H1 (cell line): ENCODE measurements at regions not wholly inside any gene's neighbourhood (a gene's known extent, or its start where the extent isn't known, plus 50 kb on each side); places are given as distances from the start of the nearest gene placed in this dataset.

Experiments used
- CTCF ChIA-PET: fragments of 300-600 bp; sonication (Branson Sonifier 250); formaldehyde crosslinking; loops from one replicate; lab custom pipeline; 2021; ENCODE audit not compliant: partially characterized antibody; lab: Charles Lee
- POLR2A ChIA-PET: fragments of 300-600 bp; sonication (Branson Sonifier 250); formaldehyde crosslinking; loops from one replicate; lab custom pipeline; 2021; ENCODE audit warnings: inconsistent platforms; ENCODE audit not compliant: partially characterized antibody; lab: Charles Lee
- DNase-seq, 2 experiments: peaks; one replicate each; pipeline versions ENCODE4 v3.0.0 to v3.0.0-alpha.2; 2010 to 2022; ENCODE audit warnings: low spot score in 2 of 2, low read depth in 1 of 2, mixed read lengths in 1 of 2
- FAIRE-seq: peaks from 2 replicates; lab custom pipeline; 2011; peaks lifted over from hg19 to GRCh38; lab: Jason Lieb, UNC
- H2AFZ ChIP-seq: 2 replicates; pipeline ENCODE4 v1.8.1; 2012; ENCODE audit warnings: low read length, inconsistent platforms
- H2AK5ac ChIP-seq: 2 replicates; pipeline ENCODE4 v1.6.1; 2013; ENCODE audit warnings: low read depth, low read length
- H2BK120ac ChIP-seq: replicated peaks from 2 replicates; pipeline ENCODE3; 2013; ENCODE audit warnings: low read depth, low read length, inconsistent platforms
- H2BK12ac ChIP-seq: 2 replicates; pipeline ENCODE4 v1.6.1; 2013; ENCODE audit warnings: low read depth, low read length
- H2BK15ac ChIP-seq: 2 replicates; pipeline ENCODE4 v1.6.1; 2013; ENCODE audit warnings: low read length
- H2BK20ac ChIP-seq: 2 replicates; pipeline ENCODE4 v1.6.1; 2013; ENCODE audit warnings: low read length
- H2BK5ac ChIP-seq: 2 replicates; pipeline ENCODE4 v1.6.1; 2013; ENCODE audit warnings: low read depth, low read length
- H3K14ac ChIP-seq: 2 replicates; pipeline ENCODE4 v1.6.1; 2013; ENCODE audit warnings: inconsistent platforms; ENCODE audit not compliant: insufficient read length
- H3K18ac ChIP-seq: 2 replicates; pipeline ENCODE4 v1.6.1; 2013; ENCODE audit warnings: low read length; ENCODE audit errors: extremely low read depth
- H3K23ac ChIP-seq: 2 replicates; pipeline ENCODE4 v1.6.1; 2013; ENCODE audit warnings: inconsistent platforms; ENCODE audit not compliant: insufficient read length
- H3K23me2 ChIP-seq: 2 replicates; pipeline ENCODE4 v1.6.1; 2013; ENCODE audit warnings: low read depth, low read length
- H3K27ac ChIP-seq: 2 replicates; pipeline ENCODE4 v1.6.1; 2011; ENCODE audit warnings: low read depth, low read length, inconsistent platforms
- H3K27me3 ChIP-seq, 4 experiments: replicated peaks in 1 of 4; 1 replicate in 1 of 4; 2 replicates in 3 of 4; pipeline versions ENCODE4 v1.6.1 to v1.8.1; 2011 to 2013; ENCODE audit warnings: low read length in 3 of 4, mild to moderate bottlenecking in 3 of 4, inconsistent platforms in 2 of 4, mixed read lengths in 2 of 4, moderate library complexity in 1 of 4; ENCODE audit not compliant: control insufficient read depth in 3 of 4, insufficient read depth in 3 of 4; ENCODE audit errors: extremely low read depth in 1 of 4
- H3K36me3 ChIP-seq, 4 experiments: 2 replicates each; pipeline versions ENCODE4 v1.6.1 to v1.8.1; 2011 to 2013; ENCODE audit warnings: mild to moderate bottlenecking in 4 of 4, low read length in 3 of 4, moderate library complexity in 2 of 4, control low read depth in 1 of 4, inconsistent platforms in 1 of 4; ENCODE audit not compliant: insufficient read depth in 4 of 4, control insufficient read depth in 2 of 4
- H3K4ac ChIP-seq: replicated peaks from 2 replicates; pipeline ENCODE3; 2013; ENCODE audit warnings: low read length, low read depth, mixed read lengths, inconsistent platforms; ENCODE audit not compliant: insufficient read length
- H3K4me1 ChIP-seq, 4 experiments: replicated peaks in 1 of 4; 1 replicate in 1 of 4; 2 replicates in 3 of 4; pipeline versions ENCODE4 v1.6.1 to v1.8.1; 2011 to 2013; ENCODE audit warnings: low read length in 3 of 4, inconsistent platforms in 2 of 4, mixed read lengths in 1 of 4; ENCODE audit not compliant: insufficient read depth in 4 of 4, control insufficient read depth in 3 of 4
- H3K4me2 ChIP-seq, 2 experiments: 2 replicates each; pipeline versions ENCODE4 v1.6.1 to v1.8.1; 2011 to 2013; ENCODE audit warnings: low read depth in 2 of 2, low read length in 2 of 2, control low read depth in 1 of 2, inconsistent platforms in 1 of 2, mild to moderate bottlenecking in 1 of 2; ENCODE audit not compliant: insufficient read depth in 1 of 2
- H3K4me3 ChIP-seq, 4 experiments: fragments of 200-600, 300-600 bp in 1 of 4; sonication (generic), shearing (Covaris generic), sonication (Bioruptor Twin) in 1 of 4; 2 replicates each; pipeline versions ENCODE4 v1.5.1 to v1.8.1; 2011 to 2016; ENCODE audit warnings: low read length in 4 of 4, low read depth in 3 of 4, control low read depth in 2 of 4, inconsistent platforms in 2 of 4, mild to moderate bottlenecking in 2 of 4, mixed read lengths in 1 of 4, moderate library complexity in 1 of 4; ENCODE audit not compliant: insufficient read depth in 2 of 4; ENCODE audit errors: extremely low read depth in 1 of 4
- H3K56ac ChIP-seq: replicated peaks from 2 replicates; pipeline ENCODE3; 2013; ENCODE audit warnings: low read depth, mild to moderate bottlenecking, mixed read lengths, low read length, inconsistent platforms; ENCODE audit not compliant: insufficient read length
- H3K79me1 ChIP-seq: 2 replicates; pipeline ENCODE4 v1.6.1; 2013; ENCODE audit warnings: low read depth, low read length, control low read depth
- H3K79me2 ChIP-seq, 2 experiments: 2 replicates each; pipeline versions ENCODE4 v1.6.1 to v1.8.1; 2012 to 2013; ENCODE audit warnings: low read length in 2 of 2, mild to moderate bottlenecking in 2 of 2, inconsistent platforms in 1 of 2; ENCODE audit not compliant: insufficient read depth in 2 of 2, control insufficient read depth in 1 of 2
- H3K9ac ChIP-seq, 4 experiments: replicated peaks in 1 of 4; 1 replicate in 1 of 4; 2 replicates in 3 of 4; pipeline versions ENCODE4 v1.6.1 to v1.8.1; 2011 to 2013; ENCODE audit warnings: low read depth in 3 of 4, low read length in 3 of 4, control low read depth in 2 of 4, mild to moderate bottlenecking in 2 of 4, moderate library complexity in 2 of 4, inconsistent platforms in 1 of 4; ENCODE audit errors: extremely low read depth in 1 of 4
- H3K9me3 ChIP-seq, 2 experiments: 2 replicates each; pipeline versions ENCODE4 v1.6.1 to v1.8.1; 2012 to 2013; ENCODE audit warnings: mild to moderate bottlenecking in 2 of 2, moderate library complexity in 2 of 2, control low read depth in 1 of 2, inconsistent platforms in 1 of 2, low read depth in 1 of 2, low read length in 1 of 2, mixed read lengths in 1 of 2; ENCODE audit not compliant: insufficient read depth in 2 of 2
- H4K20me1 ChIP-seq, 2 experiments: replicated peaks in 1 of 2; 2 replicates each; pipeline versions ENCODE3 to v1.8.1; 2011 to 2013; ENCODE audit warnings: inconsistent platforms in 2 of 2, low read length in 2 of 2, mild to moderate bottlenecking in 1 of 2; ENCODE audit not compliant: insufficient read depth in 2 of 2, control insufficient read depth in 1 of 2
- H4K5ac ChIP-seq: 2 replicates; pipeline ENCODE4 v1.6.1; 2013; ENCODE audit warnings: low read length, low read depth, mixed read lengths, inconsistent platforms; ENCODE audit not compliant: insufficient read length
- H4K8ac ChIP-seq: 2 replicates; pipeline ENCODE4 v1.8.0; 2013; ENCODE audit warnings: mild to moderate bottlenecking, moderate library complexity, low read length, inconsistent platforms; ENCODE audit not compliant: insufficient read depth; ENCODE audit errors: extremely low read depth
- H4K91ac ChIP-seq: replicated peaks from 2 replicates; pipeline ENCODE3; 2013; ENCODE audit warnings: low read length, mixed read lengths, inconsistent platforms; ENCODE audit not compliant: insufficient read length
- BRCA1 ChIP-seq: IDR thresholded peaks from 2 replicates; pipeline ENCODE4 v1.6.1; 2012; ENCODE audit warnings: low read depth, low read length, improper control_type of control experiment
- CBX8 ChIP-seq: fragments of 300-800, 300-1000 bp; sonication (generic); IDR thresholded peaks from 2 replicates; pipeline ENCODE4 v1.7.1; 2016; ENCODE audit warnings: low read depth, low read length, borderline replicate concordance
- CEBPB ChIP-seq: IDR thresholded peaks from 2 replicates; pipeline ENCODE4 v1.6.1; 2012; ENCODE audit warnings: low read depth, low read length
- CHD1 ChIP-seq: IDR thresholded peaks from 2 replicates; pipeline ENCODE4 v1.6.1; 2012; ENCODE audit warnings: low read depth, low read length, improper control_type of control experiment
- CTBP2 ChIP-seq: IDR thresholded peaks from 2 replicates; pipeline ENCODE4 v1.7.0; 2011; ENCODE audit warnings: borderline replicate concordance, mild to moderate bottlenecking, moderate library complexity, mixed read lengths, low read length; ENCODE audit not compliant: insufficient read depth, insufficient read length
- EZH2 ChIP-seq: fragments of 200-600 bp; sonication (generic); IDR thresholded peaks from 2 replicates; pipeline ENCODE4 v1.7.1; 2012; ENCODE audit warnings: low read depth, mild to moderate bottlenecking, moderate library complexity, low read length, inconsistent platforms; ENCODE audit not compliant: severe bottlenecking
- GABPA ChIP-seq: IDR thresholded peaks from 2 replicates; pipeline ENCODE4 v1.6.1; 2011; ENCODE audit warnings: mild to moderate bottlenecking, low read length, moderate library complexity, borderline replicate concordance; ENCODE audit not compliant: insufficient read depth
- MAFK ChIP-seq: IDR thresholded peaks from 2 replicates; pipeline ENCODE4 v1.6.1; 2012; ENCODE audit warnings: low read depth, mild to moderate bottlenecking, improper control_type of control experiment, low read length
- SP2 ChIP-seq: IDR thresholded peaks from 2 replicates; pipeline ENCODE4 v1.6.1; 2012; ENCODE audit warnings: mild to moderate bottlenecking, low read length, inconsistent platforms
- TBP ChIP-seq: IDR thresholded peaks from 2 replicates; pipeline ENCODE4 v1.6.1; 2011; ENCODE audit warnings: low read depth, low read length, improper control_type of control experiment
- ZNF274 ChIP-seq: IDR thresholded peaks from 2 replicates; pipeline ENCODE4 v1.7.0; 2012; ENCODE audit warnings: low read length, borderline replicate concordance; ENCODE audit errors: extremely low read depth
- WGBS, 2 experiments: shearing (Covaris generic) in 1 of 2; methylation state at CpG; one replicate each; pipeline versions ENCODE4 v1.1.6 to v1.1.7; 2013 to 2015; ENCODE audit warnings: low lambda C conversion rate in 2 of 2, mixed read lengths in 2 of 2, inconsistent platforms in 1 of 2, low coverage in 1 of 2, missing lambda C conversion rate in 1 of 2; ENCODE audit not compliant: insufficient replicate concordance in 2 of 2, insufficient coverage in 1 of 2, insufficient read length in 1 of 2; ENCODE audit errors: extremely low coverage in 1 of 2, missing lambda C conversion rate in 1 of 2; 5-methylcytosine and 5-hydroxymethylcytosine counted together
- TF ChIP-seq, protein P1 (sequence below): IDR thresholded peaks from 2 replicates; pipeline ENCODE4 v1.6.1; 2012; ENCODE audit warnings: inconsistent platforms
- TF ChIP-seq, protein P2 (sequence below): IDR thresholded peaks from 2 replicates; pipeline ENCODE4 v1.6.1; 2011; ENCODE audit warnings: low read length, improper control_type of control experiment

- Histone ChIP-seq H3K18ac (no peak overlapping the region), H3K4me2 (no peak overlapping the region), H3K9me3 (peaks cover 83 to 87% of the 10 kb centered on the region in 2 experiments), H2BK20ac (no peak overlapping the region), H2AK5ac (no peak overlapping the region), H3K79me2 (no peaks in the 10 kb centered on the region), H4K8ac (no peak overlapping the region), H3K23ac (no peak overlapping the region), H4K20me1 (no peaks in the 10 kb centered on the region), H2BK12ac (no peak overlapping the region), H2BK15ac (no peak overlapping the region), H3K23me2 (0 out of 2 replicates have a peak, but pooled peaks cover 1% of the 10 kb centered on the region), H2BK120ac (no peak overlapping the region), H3K4me1 (no peaks in the 10 kb centered on the region), H4K5ac (no peak overlapping the region), H3K14ac (no peak overlapping the region), H3K56ac (no peak overlapping the region), H2AFZ (no peak overlapping the region), H2BK5ac (no peak overlapping the region), H4K91ac (no peak overlapping the region), H3K4ac (no peak overlapping the region), H3K27ac (no peak overlapping the region), H3K27me3 (no peaks in the 10 kb centered on the region), H3K9ac (no peak overlapping the region), H3K4me3 (no peak overlapping the region), H3K36me3 (no peaks in the 10 kb centered on the region), H3K79me1 (no peaks in the 10 kb centered on the region)
- DNase-seq (no peak), FAIRE-seq (no peak)
- 94% methylated on average over 2 of the region's 2 CpGs; no CpG with 5 or more reads in 1 of the 2 experiments for WGBS, 2 experiments
- CTCF ChIA-PET, result no interaction called here
- POLR2A ChIA-PET, result no interaction called here
- TF ChIP-seq, protein P1, sequence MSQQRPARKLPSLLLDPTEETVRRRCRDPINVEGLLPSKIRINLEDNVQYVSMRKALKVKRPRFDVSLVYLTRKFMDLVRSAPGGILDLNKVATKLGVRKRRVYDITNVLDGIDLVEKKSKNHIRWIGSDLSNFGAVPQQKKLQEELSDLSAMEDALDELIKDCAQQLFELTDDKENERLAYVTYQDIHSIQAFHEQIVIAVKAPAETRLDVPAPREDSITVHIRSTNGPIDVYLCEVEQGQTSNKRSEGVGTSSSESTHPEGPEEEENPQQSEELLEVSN, result no peak
- TF ChIP-seq CHD1 (no peak), TBP (no peak), BRCA1 (no peak), EZH2 (no peak), GABPA (no peak), MAFK (no peak), CTBP2 (no peak), CEBPB (no peak), CBX8 (no peak), ZNF274 (no peak), SP2 (no peak)
- TF ChIP-seq, protein P2, sequence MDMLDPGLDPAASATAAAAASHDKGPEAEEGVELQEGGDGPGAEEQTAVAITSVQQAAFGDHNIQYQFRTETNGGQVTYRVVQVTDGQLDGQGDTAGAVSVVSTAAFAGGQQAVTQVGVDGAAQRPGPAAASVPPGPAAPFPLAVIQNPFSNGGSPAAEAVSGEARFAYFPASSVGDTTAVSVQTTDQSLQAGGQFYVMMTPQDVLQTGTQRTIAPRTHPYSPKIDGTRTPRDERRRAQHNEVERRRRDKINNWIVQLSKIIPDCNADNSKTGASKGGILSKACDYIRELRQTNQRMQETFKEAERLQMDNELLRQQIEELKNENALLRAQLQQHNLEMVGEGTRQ, result no peak
These were observed 1938.8 kb downstream of the TP53TG3F start for GRCh38 chr16:35398180-35398579.
